K562 (cell line): ENCODE measurements at regions not wholly inside any gene's neighbourhood (a gene's known extent, or its start where the extent isn't known, plus 50 kb on each side); places are given as distances from the start of the nearest gene placed in this dataset.

Experiments used
- E2F3 ChIP-seq: fragments of 250-450 bp; sonication (Bioruptor Pico); IDR thresholded peaks from 2 replicates; pipeline ENCODE4 v1.4.0; 2020; ENCODE audit warnings: mild to moderate bottlenecking
- SLC30A9 ChIP-seq: fragments of 250-450 bp; sonication (Bioruptor Pico); IDR thresholded peaks from 2 replicates; pipeline ENCODE4 v1.8.0; 2022; ENCODE audit warnings: mild to moderate bottlenecking, moderate library complexity
- TF ChIP-seq, protein P1 (sequence below): fragments of 250-450 bp; sonication (Bioruptor Pico); IDR thresholded peaks from 2 replicates; pipeline ENCODE4 v1.4.0; 2020; ENCODE audit warnings: mild to moderate bottlenecking, moderate library complexity
- TF ChIP-seq, protein P2 (sequence below): fragments of 250-450 bp; sonication (Bioruptor Pico); IDR thresholded peaks from 2 replicates; pipeline ENCODE4 v1.5.0; 2021
- TF ChIP-seq, protein P3 (sequence below), 2 experiments: IDR thresholded peaks in 1 of 2; conservative IDR thresholded peaks in 1 of 2; 2 replicates each; pipeline ENCODE4 v1.6.1; 2016; ENCODE audit warnings: low read depth in 2 of 2, mild to moderate bottlenecking in 1 of 2, missing compliant biosample characterization in 1 of 2, missing genetic modification characterization in 1 of 2, moderate library complexity in 1 of 2

DNA sequence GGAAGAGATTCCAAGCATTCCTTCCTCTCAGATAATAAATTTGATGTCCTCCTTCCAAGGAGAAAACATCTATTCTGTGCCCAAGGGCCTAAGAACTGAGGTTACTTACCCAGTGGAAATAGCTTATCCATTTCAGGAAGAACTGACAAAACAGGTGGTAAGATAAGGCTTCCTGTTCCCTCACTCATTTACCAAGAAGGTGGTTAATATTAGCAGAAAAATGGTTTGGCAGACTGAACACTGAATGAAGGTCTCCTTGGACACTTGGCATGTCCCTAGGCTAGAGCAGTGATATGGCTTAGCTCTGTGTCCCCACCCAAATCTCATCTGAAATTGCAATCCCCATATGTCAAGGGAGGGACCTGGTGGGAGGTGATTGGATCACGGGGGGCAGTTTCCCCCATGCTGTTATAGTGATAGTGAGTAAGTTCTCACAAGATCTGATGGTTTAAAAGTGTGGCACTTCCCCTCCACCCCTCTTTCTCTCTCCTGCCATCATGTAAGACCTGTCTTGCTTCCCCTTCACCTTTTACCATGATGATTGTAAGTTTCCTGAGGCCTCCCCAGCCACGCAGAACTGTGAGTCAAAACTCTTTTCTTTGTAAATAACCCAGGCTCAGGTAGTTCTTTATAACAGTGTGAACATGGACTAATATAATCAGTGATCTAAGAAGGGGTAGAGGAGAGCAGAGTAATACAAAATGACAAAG is 127.4 kb downstream of the ST8SIA2 start (continued):
- TF ChIP-seq, protein P1, sequence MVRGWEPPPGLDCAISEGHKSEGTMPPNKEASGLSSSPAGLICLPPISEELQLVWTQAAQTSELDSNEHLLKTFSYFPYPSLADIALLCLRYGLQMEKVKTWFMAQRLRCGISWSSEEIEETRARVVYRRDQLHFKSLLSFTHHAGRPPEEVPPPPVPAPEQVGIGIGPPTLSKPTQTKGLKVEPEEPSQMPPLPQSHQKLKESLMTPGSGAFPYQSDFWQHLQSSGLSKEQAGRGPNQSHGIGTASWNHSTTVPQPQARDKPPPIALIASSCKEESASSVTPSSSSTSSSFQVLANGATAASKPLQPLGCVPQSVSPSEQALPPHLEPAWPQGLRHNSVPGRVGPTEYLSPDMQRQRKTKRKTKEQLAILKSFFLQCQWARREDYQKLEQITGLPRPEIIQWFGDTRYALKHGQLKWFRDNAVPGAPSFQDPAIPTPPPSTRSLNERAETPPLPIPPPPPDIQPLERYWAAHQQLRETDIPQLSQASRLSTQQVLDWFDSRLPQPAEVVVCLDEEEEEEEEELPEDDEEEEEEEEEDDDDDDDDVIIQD, result no peak
- TF ChIP-seq, protein P2, sequence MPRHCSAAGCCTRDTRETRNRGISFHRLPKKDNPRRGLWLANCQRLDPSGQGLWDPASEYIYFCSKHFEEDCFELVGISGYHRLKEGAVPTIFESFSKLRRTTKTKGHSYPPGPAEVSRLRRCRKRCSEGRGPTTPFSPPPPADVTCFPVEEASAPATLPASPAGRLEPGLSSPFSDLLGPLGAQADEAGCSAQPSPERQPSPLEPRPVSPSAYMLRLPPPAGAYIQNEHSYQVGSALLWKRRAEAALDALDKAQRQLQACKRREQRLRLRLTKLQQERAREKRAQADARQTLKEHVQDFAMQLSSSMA (CRISPR knock-in tag), result no peak
- no peak for TF ChIP-seq E2F3
- TF ChIP-seq, protein P3, sequence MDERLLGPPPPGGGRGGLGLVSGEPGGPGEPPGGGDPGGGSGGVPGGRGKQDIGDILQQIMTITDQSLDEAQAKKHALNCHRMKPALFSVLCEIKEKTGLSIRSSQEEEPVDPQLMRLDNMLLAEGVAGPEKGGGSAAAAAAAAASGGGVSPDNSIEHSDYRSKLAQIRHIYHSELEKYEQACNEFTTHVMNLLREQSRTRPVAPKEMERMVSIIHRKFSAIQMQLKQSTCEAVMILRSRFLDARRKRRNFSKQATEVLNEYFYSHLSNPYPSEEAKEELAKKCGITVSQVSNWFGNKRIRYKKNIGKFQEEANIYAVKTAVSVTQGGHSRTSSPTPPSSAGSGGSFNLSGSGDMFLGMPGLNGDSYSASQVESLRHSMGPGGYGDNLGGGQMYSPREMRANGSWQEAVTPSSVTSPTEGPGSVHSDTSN (CRISPR knock-in tag; IDR thresholded peaks at IDR 0.05; ENCODE audit: low read depth), result no peak
- TF ChIP-seq, protein P3 (tag; conservative IDR thresholded peaks at IDR 0.05; ENCODE audit: low read depth), result no peak
- no peak for TF ChIP-seq SLC30A9 (CRISPR knock-in tag)
